GM23248 (cell line): ENCODE measurements at regions not wholly inside any gene's neighbourhood (a gene's known extent, or its start where the extent isn't known, plus 50 kb on each side); places are given as distances from the start of the nearest gene placed in this dataset.

Experiments
- EZH2 ChIP-seq: fragments of 200-600 bp; sonication (generic); IDR thresholded peaks from 2 replicates; pipeline ENCODE4 v1.6.1; 2018; ENCODE audit warnings: antibody characterized with exemption, mild to moderate bottlenecking; ENCODE audit not compliant: insufficient read depth, poor library complexity, severe bottlenecking
- EZH2phosphoT487 ChIP-seq: fragments of 200-600 bp; sonication (generic); IDR thresholded peaks from 2 replicates; pipeline ENCODE4 v1.6.1; 2018; ENCODE audit warnings: antibody characterized with exemption, moderate library complexity, mild to moderate bottlenecking, low read depth; ENCODE audit not compliant: insufficient read depth

DNA sequence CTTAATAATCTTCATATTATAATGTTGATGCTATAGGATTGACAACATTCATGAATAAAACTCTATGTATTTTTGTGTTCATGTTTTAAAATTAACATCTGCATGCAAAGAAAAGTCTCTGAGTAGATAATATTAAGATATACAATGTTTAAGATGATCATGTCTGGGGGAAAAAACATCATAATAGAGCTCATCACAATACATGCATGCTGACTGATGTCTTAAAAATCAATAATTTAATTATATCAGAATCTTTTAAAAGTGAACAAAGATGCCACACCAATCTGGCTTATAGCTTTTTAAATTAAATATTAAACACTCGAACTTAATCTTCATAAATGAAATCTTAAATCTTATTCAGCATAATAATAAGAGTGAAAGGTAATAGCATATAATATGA, 933.9 kb upstream of the MIR17HG start:
- no peak for TF ChIP-seq EZH2
- TF ChIP-seq EZH2phosphoT487: no peak
